Endothelial cell of umbilical vein (primary cell): ENCODE measurements at regions not wholly inside any gene's neighbourhood (a gene's known extent, or its start where the extent isn't known, plus 50 kb on each side); places are given as distances from the start of the nearest gene placed in this dataset.

ENCODE experiments used
- BruUV-seq: library from RNA; stranded (reverse); fragments of 400-500 nt; replicated peaks from 2 replicates; lab custom pipeline; 2021; lab: Mats Ljungman, UMichigan
- CTCF ChIA-PET: fragments of 300-600, 350-600 bp; sonication (Branson Sonifier 250); formaldehyde crosslinking; loops from one replicate; lab custom pipeline; 2021; ENCODE audit warnings: antibody characterized with exemption, inconsistent platforms; lab: Charles Lee
- POLR2A ChIA-PET: fragments of 300-600, 350-600 bp; sonication (Branson Sonifier 250); formaldehyde crosslinking; loops from one replicate; lab custom pipeline; 2021; ENCODE audit warnings: antibody characterized with exemption, inconsistent platforms; lab: Charles Lee
- DNase-seq: peaks from one replicate; pipeline ENCODE4 v3.0.0-alpha.2; 2011; ENCODE audit warnings: low read depth, low spot score
- FAIRE-seq: peaks from 2 replicates; lab custom pipeline; 2011; peaks lifted over from hg19 to GRCh38; lab: Jason Lieb, UNC
- H2AFZ ChIP-seq: 2 replicates; pipeline ENCODE4 v1.6.0; 2012; ENCODE audit warnings: low read depth, low read length, control low read depth, inconsistent platforms
- H3K27ac ChIP-seq: 2 replicates; pipeline ENCODE4 v1.5.1; 2011; ENCODE audit warnings: low read depth, mild to moderate bottlenecking, control low read depth, low read length, moderate library complexity; ENCODE audit not compliant: insufficient read depth
- H3K27me3 ChIP-seq, 2 experiments: 2 replicates each; pipeline versions ENCODE4 v1.6.0 to v1.6.1; 2011; ENCODE audit warnings: low read length in 2 of 2, mixed read lengths in 1 of 2; ENCODE audit not compliant: control insufficient read depth in 2 of 2, insufficient read depth in 2 of 2
- H3K36me3 ChIP-seq, 2 experiments: 2 replicates in 1 of 2; 3 replicates in 1 of 2; pipeline ENCODE4 v1.5.1; 2011; ENCODE audit warnings: low read length in 2 of 2, mild to moderate bottlenecking in 1 of 2, moderate library complexity in 1 of 2; ENCODE audit not compliant: control insufficient read depth in 2 of 2, insufficient read depth in 2 of 2; ENCODE audit errors: extremely low read depth in 1 of 2
- H3K4me1 ChIP-seq: 3 replicates; pipeline ENCODE4 v1.5.1; 2011; ENCODE audit warnings: mild to moderate bottlenecking, low read length; ENCODE audit not compliant: control insufficient read depth, insufficient read depth; ENCODE audit errors: extremely low read depth
- H3K4me2 ChIP-seq: 2 replicates; pipeline ENCODE4 v1.6.1; 2011; ENCODE audit warnings: low read length, control low read depth, mixed read lengths; ENCODE audit not compliant: insufficient read depth
- H3K4me3 ChIP-seq, 3 experiments: fragments of 200-600 bp in 1 of 3; sonication (generic), shearing (Covaris generic) in 1 of 3; replicated peaks in 1 of 3; 2 replicates each; pipeline ENCODE4 v1.5.1; 2011 to 2016; ENCODE audit warnings: control low read depth in 3 of 3, low read length in 3 of 3, mild to moderate bottlenecking in 2 of 3, inconsistent platforms in 1 of 3, low read depth in 1 of 3, moderate library complexity in 1 of 3; ENCODE audit not compliant: insufficient read depth in 1 of 3
- H3K79me2 ChIP-seq: 2 replicates; pipeline ENCODE4 v1.6.0; 2012; ENCODE audit warnings: low read length, inconsistent platforms; ENCODE audit not compliant: control insufficient read depth, insufficient read depth
- H3K9ac ChIP-seq: replicated peaks from 2 replicates; pipeline ENCODE3; 2011; ENCODE audit warnings: low read length, control low read depth; ENCODE audit not compliant: insufficient read depth; ENCODE audit errors: extremely low read depth
- H3K9me1 ChIP-seq: replicated peaks from 3 replicates; pipeline ENCODE4 v1.6.0; 2011; ENCODE audit warnings: mild to moderate bottlenecking, low read length; ENCODE audit not compliant: control insufficient read depth, insufficient read depth; ENCODE audit errors: extremely low read depth
- H3K9me3 ChIP-seq: replicated peaks from 2 replicates; pipeline ENCODE4 v1.5.1; 2012; ENCODE audit warnings: low read length, inconsistent platforms; ENCODE audit not compliant: control insufficient read depth, insufficient read depth
- H4K20me1 ChIP-seq: replicated peaks from 2 replicates; pipeline ENCODE3; 2011; ENCODE audit warnings: mild to moderate bottlenecking, low read length; ENCODE audit not compliant: control insufficient read depth, insufficient read depth; ENCODE audit errors: extremely low read depth
- CTCF ChIP-seq, 2 donors: IDR thresholded peaks; 1 replicate in 1 of 2; 2 replicates in 1 of 2; pipeline ENCODE4 v1.5.1; 2011; ENCODE audit warnings: low read length in 2 of 2, mild to moderate bottlenecking in 2 of 2, moderate library complexity in 2 of 2, control low read depth in 1 of 2, inconsistent platforms in 1 of 2, low read depth in 1 of 2; ENCODE audit not compliant: insufficient read depth in 1 of 2; ENCODE audit errors: extremely low read depth in 1 of 2
- EZH2 ChIP-seq: IDR thresholded peaks from 2 replicates; pipeline ENCODE4 v1.6.1; 2012; ENCODE audit warnings: borderline replicate concordance, low read depth, mild to moderate bottlenecking, moderate library complexity, low read length, inconsistent platforms; ENCODE audit not compliant: severe bottlenecking
- FOS ChIP-seq: IDR thresholded peaks from 2 replicates; pipeline ENCODE4 v1.6.1; 2011; ENCODE audit warnings: mild to moderate bottlenecking, low read length, moderate library complexity, borderline replicate concordance; ENCODE audit not compliant: insufficient read depth
- GATA2 ChIP-seq: IDR thresholded peaks from 2 replicates; pipeline ENCODE4 v1.7.0; 2011; ENCODE audit warnings: low read depth, mild to moderate bottlenecking, moderate library complexity, mixed read lengths, low read length; ENCODE audit not compliant: insufficient read length, insufficient read depth
- JUN ChIP-seq: IDR thresholded peaks from 2 replicates; pipeline ENCODE4 v1.6.1; 2011; ENCODE audit warnings: borderline replicate concordance, low read depth; ENCODE audit not compliant: insufficient read length, insufficient read depth
- MAX ChIP-seq: IDR thresholded peaks from 2 replicates; pipeline ENCODE4 v1.6.1; 2011; ENCODE audit not compliant: insufficient read depth, insufficient read length
- MYC ChIP-seq: IDR thresholded peaks from one replicate; pipeline ENCODE4 v1.6.1; 2011; ENCODE audit warnings: mild to moderate bottlenecking, low read depth, low read length
- POLR2A ChIP-seq: IDR thresholded peaks from 2 replicates; pipeline ENCODE4 v1.6.1; 2012; ENCODE audit warnings: low read depth, mild to moderate bottlenecking, control low read depth, low read length
- POLR2AphosphoS5 ChIP-seq: IDR thresholded peaks from 2 replicates; pipeline ENCODE4 v1.6.1; 2012; ENCODE audit warnings: low read depth, mild to moderate bottlenecking, control low read depth, low read length, moderate library complexity; ENCODE audit not compliant: insufficient read depth
- dilution Hi-C: fragments of 300-500 bp; cut with MboI; formaldehyde crosslinking; loops from one replicate; pipeline ENCODE4 v1.15.0; 2019; ENCODE audit warnings: low sequenced_read_pairs; ENCODE audit not compliant: extremely low pct_ligation_motif_present
- intact Hi-C: fragments of 100-400 bp; cut with micrococcal nuclease; formaldehyde crosslinking; loops from one replicate; pipeline ENCODE4 v1.10.0; 2022

GRCh38 chr3:76181213-76181612, 395.9 kb upstream of the ZNF717 start:
- no peaks in the 10 kb centered on the region for H3K27me3 ChIP-seq
- POLR2A ChIA-PET: no interaction called here
- H3K27ac ChIP-seq: no peak overlapping the region
- TF ChIP-seq CTCF (IDR thresholded peaks at IDR 0.05; ENCODE audit: extremely low read depth in 1 of 2, insufficient read depth in 1 of 2, low read depth in 1 of 2, low read length in 2 of 2): no peak
- no peak for TF ChIP-seq FOS
- TF ChIP-seq GATA2: no peak
- no peak for TF ChIP-seq POLR2AphosphoS5
- TF ChIP-seq EZH2: no peak
- TF ChIP-seq MYC: no peak
- no peak for TF ChIP-seq MAX
- no peak for TF ChIP-seq JUN
- no peak for TF ChIP-seq POLR2A
- FAIRE-seq (no peak), DNase-seq (no peak)
- H3K36me3 ChIP-seq: no peaks in the 10 kb centered on the region
- no peak overlapping the region for H3K4me3 ChIP-seq
- no peak overlapping the region for H3K4me2 ChIP-seq
- H2AFZ ChIP-seq: no peak overlapping the region
- intact Hi-C loops (no loop called here), dilution Hi-C loops (no loop called here)
- H3K9ac ChIP-seq: no peak overlapping the region
- H3K9me1 ChIP-seq: no peaks in the 10 kb centered on the region
- H3K9me3 ChIP-seq: peaks cover 6% of the 10 kb centered on the region
- H3K79me2 ChIP-seq: no peaks in the 10 kb centered on the region
- CTCF ChIA-PET: no interaction called here
- no peaks in the 10 kb centered on the region for H4K20me1 ChIP-seq
- BruUV-seq: no TSS peak
- no peaks in the 10 kb centered on the region for H3K4me1 ChIP-seq
